NCI-H1092 treated with DMSO at 0.1 percent for 48 hours (cell line): ENCODE measurements at regions not wholly inside any gene's neighbourhood (a gene's known extent, or its start where the extent isn't known, plus 50 kb on each side); places are given as distances from the start of the nearest gene placed in this dataset.
"Not testable (repeated sequence)": the region's sequence is repeated elsewhere in the genome, so short reads cannot be mapped to it uniquely, and the experiment has no call there.

Experiments
- DNase-seq: peaks from one replicate; lab custom pipeline; 2025; lab: John Stamatoyannopoulos, UW

DNA sequence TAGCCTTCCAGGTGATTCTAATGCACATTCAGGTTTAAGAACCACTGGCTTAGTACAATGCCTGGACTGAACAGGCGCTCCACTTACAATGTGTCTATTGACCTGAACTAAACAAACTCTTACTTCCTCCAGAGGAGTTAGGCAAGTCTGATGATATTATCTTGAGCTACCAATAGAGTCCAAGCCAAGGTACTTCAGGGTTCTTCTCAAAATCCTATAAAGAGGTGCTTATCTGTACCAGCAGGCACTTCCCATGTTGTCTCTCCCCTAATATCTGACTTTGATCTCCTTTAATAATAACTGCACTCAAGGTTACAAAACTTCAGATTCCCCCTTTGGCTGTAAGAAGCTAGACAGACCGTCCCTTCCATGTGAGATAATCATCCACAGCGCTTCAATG, 157.0 kb upstream of the SVIL start:
- DNase-seq = no peak

DNA sequence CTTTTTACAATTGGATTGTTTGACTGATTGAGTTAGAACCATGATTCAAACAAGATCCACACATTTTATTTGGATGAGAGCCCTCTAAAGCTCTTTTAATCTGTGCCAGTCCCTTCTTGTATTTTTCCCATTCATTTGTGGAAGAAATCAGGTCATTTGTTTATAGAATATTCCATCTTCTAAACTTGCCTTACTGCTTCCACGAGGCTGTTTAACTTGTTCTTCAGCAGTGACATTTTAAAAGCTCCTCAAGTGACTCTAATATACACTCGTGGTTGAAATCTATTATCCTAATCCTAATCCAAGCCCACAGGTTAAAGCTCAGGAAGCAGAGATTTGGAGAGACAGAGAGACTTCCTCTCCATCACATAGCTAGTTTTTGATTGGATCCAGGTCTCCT, 155.4 kb upstream of the SVIL start:
- no peak for DNase-seq

DNA sequence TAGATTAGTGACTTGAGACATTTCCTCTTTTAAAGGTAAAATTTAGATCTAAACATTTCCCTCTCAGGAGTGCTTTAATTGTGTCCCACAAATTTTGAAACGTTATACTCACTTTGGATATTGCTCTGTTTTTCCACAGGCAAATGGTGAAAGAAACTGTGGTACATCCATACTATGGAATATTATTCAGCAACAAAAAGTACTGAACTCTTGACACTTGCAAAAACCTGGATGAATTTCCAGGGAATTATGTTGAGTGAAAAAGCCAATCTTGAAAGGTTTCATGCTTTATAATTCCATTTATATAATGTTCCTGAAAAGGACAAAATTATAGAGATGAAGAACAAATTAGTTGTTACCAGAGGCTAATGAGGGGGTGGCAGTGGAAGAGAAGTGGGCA, 153.3 kb upstream of the SVIL start:
- no peak for DNase-seq

- no peak for DNase-seq
Measured at GRCh38 chr10:29785701-29786100, 150.9 kb upstream of the SVIL start.

- no peak for DNase-seq
Measured at GRCh38 chr10:29784175-29784773, 149.5 kb upstream of the SVIL start.

DNA sequence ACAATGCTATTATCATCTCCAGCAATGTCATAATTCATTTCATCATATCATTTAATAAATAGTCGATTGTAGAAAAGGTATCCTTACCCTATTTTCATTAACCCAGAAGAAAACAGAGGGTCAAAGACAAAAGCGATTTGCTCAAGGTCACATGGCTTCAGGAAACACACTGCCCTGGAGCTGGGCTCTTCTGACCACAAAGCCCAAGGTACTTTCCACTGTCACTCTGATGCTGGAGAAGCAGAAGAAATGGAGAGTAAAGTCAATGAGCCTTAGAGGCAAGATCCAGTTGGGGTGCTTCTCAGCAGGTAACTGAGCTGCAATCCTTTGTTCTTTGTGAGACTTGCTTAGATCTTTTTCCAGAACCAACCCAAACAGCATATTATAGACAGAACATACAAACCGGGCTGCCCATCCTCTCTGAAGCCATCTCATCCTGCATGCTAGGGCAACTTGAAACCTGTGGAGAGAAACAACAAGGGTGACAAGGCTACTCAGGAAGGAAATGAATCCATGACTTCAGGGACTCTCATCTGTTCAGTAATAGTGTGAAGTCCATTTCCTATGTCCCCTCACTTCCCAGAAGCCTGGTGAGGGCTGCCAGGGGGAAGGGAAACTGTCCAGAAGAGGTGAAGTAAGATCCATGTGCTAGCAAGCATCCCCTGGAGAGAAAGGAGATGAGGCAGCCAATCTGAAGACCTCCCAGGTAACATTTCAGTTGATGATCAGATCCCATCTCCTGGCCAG, 148.6 kb upstream of the SVIL start:
- no peak for DNase-seq

DNA sequence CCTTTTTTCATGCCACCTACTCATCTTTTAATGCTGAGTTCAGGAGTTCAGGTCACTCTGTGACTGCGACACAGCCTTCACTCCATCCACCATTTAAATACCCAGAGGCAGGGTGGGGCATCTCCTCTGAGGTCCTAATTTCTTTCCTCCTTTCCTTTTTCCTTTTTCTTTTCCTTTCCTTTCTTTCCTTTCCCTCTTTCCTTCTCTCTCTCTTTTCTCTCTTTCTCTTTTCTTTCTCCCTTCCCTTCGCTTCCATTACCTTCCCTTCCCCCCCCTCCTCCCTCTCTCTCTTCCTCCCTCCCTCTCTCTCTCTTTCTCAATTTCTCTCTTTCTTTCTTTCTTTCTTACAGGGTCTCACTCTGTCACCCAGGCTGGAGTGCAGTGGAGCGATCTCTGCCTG, 145.9 kb upstream of the SVIL start:
- DNase-seq = no peak

DNA sequence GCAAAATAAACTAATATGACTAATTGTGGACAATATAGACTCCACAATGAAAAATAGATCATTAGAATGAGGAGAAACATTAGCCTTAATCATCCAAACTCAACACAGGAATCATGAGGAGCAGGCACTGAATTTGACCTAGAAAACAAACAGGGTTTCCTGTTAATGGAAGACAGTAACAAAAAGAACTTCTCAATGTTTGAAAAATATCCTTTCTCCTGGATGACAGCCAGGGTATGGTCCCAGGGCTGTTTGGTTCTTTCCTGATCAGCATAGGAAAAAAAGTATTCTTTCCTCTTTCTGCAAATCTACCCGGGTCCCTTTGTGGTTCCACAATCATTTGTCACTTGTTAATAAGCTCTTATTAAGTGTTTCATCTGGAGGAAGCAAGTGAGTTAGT, 145.3 kb upstream of the SVIL start:
- DNase-seq = no peak

DNA sequence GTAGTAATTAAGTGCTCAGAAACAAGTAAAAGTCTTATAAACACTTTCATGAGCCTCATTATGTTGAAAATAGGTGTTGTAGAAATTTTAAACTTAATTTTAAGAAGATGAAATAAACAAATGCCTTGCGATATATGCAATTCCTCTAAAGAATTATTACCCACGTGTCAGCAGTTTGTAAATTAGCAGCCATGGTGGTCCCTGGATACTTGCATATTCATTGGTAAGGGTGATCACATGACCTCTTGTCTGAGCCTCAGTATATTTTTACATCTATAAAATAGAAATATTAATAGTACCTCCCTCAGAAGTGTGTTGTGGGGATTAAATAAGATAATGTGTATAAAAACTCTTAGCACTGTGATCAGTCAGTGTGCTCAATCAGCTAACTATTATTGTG, 141.5 kb upstream of the SVIL start:
- DNase-seq = no peak

DNA sequence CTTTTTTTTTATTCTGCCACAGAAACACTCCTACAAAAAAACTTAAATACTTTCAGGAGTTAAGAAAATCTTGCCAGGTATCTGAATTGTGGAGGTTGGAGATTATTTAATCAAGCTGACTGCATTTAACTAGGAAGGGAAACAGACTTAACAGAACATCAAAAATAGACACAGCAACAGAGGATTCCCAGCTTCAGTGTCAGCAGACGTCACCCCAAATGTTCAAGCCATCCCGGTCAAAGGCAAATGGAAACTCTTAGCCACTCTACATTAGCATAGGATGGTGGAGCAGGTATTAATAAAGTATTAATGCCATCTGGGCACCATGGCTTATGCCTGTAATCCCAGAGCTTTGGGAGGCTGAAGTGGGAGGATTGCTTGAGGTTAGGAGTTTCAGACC, 139.7 kb upstream of the SVIL start:
- no peak for DNase-seq

DNA sequence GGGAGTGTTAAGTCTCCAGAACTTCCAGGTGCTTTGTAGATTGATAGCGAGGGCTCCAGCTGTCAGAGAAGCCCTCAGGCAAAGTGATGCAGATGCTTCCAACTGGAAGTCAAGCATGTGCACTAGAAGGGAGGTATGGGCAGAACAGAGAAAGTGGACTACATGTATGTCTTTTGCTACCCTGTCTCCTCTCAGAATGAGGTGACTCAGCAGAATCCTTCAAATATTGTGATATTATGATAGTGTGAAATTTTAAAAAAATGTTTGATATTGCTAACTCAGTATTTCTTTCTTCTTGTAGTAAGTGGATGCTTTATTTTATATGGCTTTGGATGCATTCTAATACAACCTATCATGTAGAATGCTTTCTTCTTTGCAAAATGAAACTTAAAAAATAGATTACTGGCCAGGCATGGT, 138.9 kb upstream of the SVIL start:
- DNase-seq = no peak

- DNase-seq = no peak
Measured at GRCh38 chr10:29772403-29772802, 137.6 kb upstream of the SVIL start.

GRCh38 chr10:29771376-29771775, 136.6 kb upstream of the SVIL start:
- DNase-seq = no peak

- DNase-seq = not testable (repeated sequence)
Measured at GRCh38 chr10:29769277-29769676, 134.5 kb upstream of the SVIL start.

DNA sequence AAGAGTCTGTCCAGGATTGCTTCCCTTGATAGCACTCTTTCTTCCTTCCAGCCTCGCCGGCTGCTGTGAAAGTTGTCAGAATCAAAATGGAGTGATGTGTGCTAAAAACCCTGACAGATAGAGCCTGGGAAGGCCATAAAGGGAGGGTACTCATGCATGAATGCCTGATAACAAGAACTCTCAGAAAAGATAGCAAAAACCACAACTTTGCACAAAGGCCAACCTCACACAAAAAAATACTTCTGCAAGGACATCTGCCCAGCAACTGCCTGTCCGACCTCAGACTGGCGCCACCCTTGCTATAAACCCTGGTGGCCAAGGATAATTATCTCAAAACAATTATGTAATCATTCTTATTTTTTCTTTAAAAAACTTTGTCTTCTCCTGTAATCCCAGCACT, 133.2 kb upstream of the SVIL start:
- DNase-seq = no peak

- DNase-seq = no peak
Measured at GRCh38 chr10:29766753-29767152, 132.0 kb upstream of the SVIL start.

- DNase-seq = no peak
Measured at GRCh38 chr10:29765330-29765729, 130.6 kb upstream of the SVIL start.

GRCh38 chr10:29763396-29763795, 128.6 kb upstream of the SVIL start:
- no peak for DNase-seq

- DNase-seq = no peak
Measured at GRCh38 chr10:29761916-29762315, 127.1 kb upstream of the SVIL start.

DNA sequence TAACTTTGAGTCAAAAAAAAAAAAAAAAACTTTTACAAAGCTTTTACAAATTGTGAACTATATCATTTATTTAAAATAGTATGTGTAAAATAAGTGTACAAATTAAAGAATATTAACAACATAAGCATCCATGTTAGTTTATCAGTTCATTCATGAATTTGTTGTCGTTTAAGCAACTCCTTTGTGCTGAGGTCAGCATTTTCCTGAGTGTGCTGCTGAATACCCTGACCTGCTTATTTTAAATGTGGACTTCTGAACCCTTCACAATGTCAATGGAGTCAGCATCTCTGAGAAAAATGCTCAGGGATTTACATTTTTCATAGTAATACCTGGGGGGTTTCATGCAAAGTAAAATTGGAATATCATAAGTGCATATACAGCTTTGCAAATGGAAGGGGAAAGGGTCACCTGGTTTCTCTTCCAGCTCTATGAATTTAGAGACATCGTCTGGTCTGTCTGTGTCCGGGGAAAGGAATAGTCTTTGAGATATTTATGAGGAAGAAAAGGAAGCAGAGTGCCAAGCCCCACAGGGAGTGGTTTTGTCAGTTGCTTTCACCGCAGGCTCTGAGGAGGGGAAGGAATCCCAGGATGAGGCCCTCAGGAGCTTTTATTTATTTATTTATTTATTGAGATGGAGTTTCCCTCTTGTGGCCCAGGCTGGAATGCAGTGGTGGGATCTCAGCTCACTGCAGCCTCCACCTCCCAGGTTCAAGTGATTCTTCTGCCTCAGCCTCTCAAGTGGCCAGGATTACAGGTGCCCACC, 125.5 kb upstream of the SVIL start:
- no peak for DNase-seq

DNA sequence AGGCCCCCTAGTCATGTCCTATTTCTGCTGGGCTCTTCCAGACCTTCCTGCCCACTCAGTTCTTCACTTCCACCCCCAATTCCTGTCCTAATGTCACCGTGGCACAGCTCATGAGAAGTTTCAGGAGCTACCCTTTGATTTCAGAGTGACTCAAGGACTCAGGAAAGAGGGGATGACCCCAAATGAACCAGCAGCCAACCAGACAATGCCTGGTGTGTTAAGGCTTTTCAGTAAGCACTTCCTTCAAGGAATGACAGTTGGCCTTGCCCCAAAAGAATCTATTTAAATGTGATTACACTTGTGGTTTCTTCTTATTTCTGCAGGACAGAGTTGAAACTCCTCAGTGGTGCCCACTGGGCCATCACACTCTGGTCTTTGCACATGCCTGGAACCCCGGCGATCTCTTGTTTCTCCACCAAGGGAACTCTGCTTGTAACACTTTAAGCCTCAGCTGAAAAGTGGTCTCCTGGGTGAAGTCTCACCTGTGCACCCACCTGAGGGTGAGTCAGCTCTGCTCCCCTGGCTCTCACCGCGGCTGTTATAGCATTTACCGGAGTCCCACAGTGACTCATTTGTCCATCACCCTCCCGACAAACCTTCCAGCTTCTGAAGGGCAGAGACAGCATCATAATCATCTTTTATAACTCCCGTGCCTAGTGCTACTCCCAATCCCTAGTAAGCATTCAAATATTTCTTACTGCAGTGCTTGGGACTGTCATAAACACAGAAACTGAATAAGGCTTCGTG, 123.0 kb upstream of the SVIL start:
- no peak for DNase-seq

DNA sequence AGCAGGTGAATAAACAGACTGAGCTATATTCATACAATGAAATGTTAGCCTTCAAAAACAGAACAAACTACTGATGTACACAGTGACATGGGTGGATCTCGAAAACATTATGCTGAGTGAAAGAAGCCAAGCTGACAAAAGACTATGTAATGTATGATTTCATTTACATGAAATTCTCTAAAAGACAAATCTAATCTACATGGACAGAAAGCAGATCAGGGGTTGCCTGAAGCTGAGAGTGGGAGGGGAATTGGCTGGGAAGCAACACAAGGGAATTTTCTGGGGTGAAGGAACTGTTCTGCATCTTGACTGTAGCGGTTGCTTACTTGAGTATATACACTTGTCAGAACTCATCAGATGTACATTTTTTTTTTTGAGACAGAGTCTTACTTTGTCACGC, 121.7 kb upstream of the SVIL start:
- no peak for DNase-seq

DNA sequence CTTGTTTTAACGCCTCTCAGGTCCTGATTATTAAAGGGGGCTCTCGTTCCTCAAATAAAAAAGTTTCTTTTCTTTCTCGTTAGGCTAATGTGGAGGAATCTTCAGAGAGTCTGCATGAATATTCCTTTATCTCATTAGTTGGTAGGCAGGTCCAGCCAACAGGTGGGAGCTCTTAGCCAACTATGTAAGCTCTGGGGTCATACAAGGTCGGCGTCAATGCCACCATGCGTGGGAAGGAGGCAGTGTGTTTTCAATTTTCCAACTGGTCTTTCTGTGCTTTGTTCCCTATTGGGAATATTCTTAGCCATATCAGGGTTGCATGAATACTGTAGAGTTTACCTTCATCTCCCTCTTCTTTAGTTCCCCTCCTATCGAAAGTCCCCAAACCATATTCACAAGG, 118.5 kb upstream of the SVIL start:
- DNase-seq = no peak
